ENCODE measurements at regions not wholly inside any gene's neighbourhood (a gene's known extent, or its start where the extent isn't known, plus 50 kb on each side); places are given as distances from the start of the nearest gene placed in this dataset.

DNA sequence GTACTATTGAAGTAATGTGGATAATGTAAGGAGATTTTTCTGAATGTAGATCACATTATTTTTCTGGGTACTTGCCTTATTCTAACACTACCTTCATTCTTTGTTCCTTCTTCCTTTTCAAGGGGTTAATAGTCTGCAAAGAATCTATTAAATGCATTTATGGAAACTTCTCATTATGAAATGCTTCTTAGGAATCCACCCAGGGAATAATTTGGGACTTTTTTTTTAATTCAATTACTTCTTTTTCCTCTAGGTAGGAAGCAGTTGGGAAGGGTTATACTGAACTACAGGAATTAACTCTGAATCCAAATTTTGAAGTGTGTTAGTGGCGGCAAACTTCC lies 173.1 kb downstream of the FOXA2 start:
- Mint-ChIP-seq H3K4me3 (no peak overlapping the region), H3K36me3 (ENCODE audit: low read depth) (no peaks in the 10 kb centered on the region), H3K27me3 (peaks cover 2% of the 10 kb centered on the region), H3K4me1 (peaks cover 8% of the 10 kb centered on the region), H3K27ac (no peak overlapping the region), H3K9me3 (no peaks in the 10 kb centered on the region)
- ChIA-PET CTCF (no interaction called here), POLR2A (no interaction called here)
- DNase-seq = no peak

DNA sequence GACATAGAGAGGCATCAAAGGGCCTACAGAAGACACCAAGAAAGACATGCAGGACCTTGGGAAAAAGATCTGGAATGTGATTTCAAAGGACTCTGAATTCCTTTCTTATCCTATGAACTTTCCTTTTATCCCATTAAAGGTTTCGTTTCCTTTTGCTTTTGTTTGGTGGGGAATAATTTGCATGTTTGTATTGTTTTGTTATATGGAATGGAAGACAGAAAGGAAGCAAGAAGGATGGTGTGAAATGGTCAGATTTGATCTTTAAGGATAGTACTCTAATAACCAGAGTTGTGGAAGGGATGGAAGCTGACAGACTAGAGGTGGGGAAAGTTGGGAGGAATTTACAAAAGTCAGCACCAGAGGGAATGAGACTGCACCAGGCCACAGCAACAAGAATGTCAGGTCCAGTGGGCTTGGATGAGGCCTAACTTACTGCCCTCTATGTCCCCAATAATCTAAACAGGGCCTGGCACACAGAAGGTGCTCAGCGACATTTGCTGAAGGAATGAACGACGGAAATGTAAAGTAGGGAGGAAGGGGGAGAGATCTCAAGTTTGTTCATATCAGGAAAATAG lies 173.7 kb downstream of the FOXA2 start:
- ChIA-PET POLR2A (no interaction called here), CTCF (no interaction called here)
- Mint-ChIP-seq H3K9me3 (no peaks in the 10 kb centered on the region), H3K36me3 (ENCODE audit: low read depth) (no peaks in the 10 kb centered on the region), H3K27me3 (peaks cover 2% of the 10 kb centered on the region), H3K27ac (no peak overlapping the region), H3K4me3 (no peak overlapping the region), H3K4me1 (peaks cover 8% of the 10 kb centered on the region)
- no peak for DNase-seq

DNA sequence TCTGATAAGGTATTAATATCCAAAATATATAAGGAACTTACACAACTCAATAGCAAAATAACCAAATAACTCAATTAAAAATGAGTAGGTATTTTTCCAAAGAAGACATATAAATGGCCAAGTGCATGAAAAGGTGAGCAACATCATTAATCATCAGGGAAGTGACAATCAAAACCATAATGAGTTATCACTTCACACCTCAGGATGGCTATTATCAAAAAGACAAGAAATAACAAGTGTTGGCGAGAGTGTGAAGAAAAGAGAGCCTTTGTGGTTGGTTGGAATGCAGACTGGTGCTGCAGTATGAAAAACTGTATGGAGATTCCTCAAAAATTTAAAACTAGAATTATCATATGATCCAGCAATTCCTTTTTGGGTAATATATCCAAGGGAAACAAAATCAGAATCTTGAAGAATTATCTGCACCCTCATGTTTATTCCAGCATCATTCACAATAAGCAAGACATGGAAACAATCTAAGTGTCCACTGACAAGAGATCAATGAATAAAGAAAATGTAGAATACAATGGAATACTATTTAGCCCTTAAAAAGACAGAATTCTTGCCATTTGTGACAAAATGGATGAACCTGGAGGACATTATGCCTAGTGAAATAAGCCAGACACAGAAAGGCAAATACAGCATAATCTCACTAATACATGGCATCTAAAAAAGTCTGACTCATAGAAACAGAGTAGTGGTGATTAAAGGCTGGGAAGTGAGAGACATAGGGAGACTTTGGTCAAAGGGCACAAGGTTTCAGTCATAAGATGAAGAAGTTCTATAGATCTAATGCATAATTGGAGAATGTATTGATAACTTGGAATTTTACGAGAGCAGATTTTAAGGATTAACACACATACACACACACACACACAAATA lies 175.6 kb downstream of the FOXA2 start:
- H3K4me1 Mint-ChIP-seq = peaks cover 10% of the 10 kb centered on the region
- no peaks in the 10 kb centered on the region for H3K36me3 Mint-ChIP-seq (ENCODE audit: low read depth)
- CTCF ChIA-PET = no interaction called here
- H3K27me3 Mint-ChIP-seq = peaks cover 4% of the 10 kb centered on the region
- no peaks in the 10 kb centered on the region for H3K9me3 Mint-ChIP-seq
- H3K27ac Mint-ChIP-seq = no peak overlapping the region
- no peak overlapping the region for H3K4me3 Mint-ChIP-seq
- POLR2A ChIA-PET = no interaction called here
- no peak for DNase-seq

DNA sequence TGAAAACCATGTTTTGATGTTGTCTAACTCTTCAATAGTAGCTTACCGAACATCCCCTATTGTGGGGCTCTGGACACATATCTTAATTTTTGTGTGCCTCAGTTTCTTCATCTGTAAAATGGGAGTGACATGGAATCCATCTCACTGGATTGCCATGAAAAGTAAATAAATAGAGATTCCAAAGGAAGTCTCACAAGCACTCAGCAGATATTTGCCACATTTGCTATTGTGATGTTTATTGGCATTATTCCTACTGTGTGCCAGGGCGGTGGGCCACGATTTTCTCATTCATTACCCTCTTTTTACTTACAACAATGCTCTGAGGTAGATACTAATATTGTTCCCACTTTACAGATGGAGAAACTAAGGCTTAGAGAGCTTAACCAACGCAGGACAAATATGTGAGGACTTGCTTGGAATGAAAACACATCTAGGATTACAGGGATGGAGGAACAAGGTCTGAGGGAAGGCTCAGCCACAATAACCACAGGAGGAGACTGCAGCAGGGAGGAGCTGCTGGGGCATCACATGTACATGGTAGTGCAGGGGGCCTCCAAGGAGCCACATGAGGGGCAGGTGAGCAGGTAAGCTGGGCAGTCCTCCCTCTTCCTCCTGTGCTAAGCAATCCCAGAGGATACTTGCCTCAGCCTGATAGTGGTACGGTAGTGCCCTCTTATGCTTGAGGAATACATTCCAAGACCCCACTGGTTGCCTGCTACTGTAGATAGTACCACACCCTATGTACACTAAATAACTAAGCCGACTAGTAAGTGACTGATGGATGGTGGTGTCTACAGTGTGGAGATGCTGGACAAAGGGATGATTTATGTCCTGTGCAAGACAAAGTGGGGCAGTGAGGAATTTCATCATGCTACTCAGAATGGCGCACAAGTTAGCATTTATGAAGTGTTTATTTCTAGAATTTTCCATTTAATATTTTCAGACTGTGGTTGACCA lies 176.9 kb downstream of the FOXA2 start:
- DNase-seq = no peak
- Mint-ChIP-seq H3K9me3 (no peaks in the 10 kb centered on the region), H3K27me3 (peaks cover 11% of the 10 kb centered on the region), H3K36me3 (ENCODE audit: low read depth) (no peaks in the 10 kb centered on the region), H3K4me1 (peaks cover 14% of the 10 kb centered on the region), H3K4me3 (no peak overlapping the region), H3K27ac (no peak overlapping the region)
- ChIA-PET CTCF (no interaction called here), POLR2A (no interaction called here)

DNA sequence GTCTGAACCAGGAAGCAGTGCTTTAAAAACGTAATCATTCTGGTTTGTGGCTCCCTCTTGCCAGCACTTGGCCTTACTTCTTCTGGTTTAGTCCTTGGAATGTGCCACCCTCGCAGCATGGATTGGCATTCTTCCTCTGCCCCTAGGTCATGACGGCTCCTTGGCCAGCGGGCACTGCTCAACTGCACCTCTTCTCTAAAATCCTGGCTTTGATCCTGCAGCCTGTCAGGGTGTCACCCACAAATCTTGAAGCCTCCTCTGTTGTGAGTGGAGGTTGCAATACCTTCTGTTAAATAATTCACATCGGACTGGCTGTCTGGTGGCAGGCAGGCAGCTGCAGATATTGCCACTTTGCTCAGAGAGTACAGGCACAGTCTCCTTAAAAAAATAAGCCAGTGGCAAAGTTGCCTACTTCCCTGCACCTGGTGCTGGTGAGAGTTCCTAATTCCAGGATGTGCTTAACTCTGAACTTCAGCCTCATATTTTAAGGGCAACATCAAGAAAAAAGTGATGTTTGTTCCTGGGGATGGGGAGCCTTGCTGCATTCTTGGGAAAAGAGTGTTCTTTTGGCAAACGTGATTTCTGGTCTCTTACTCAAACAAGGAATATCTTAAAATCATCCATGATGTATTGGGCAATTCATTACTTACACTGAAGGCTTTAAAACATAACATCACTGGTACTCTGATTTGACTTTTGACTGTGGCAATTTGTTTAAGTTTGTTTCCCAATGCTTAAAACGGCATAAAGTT lies 179.8 kb downstream of the FOXA2 start:
- Mint-ChIP-seq H3K9me3 (no peaks in the 10 kb centered on the region), H3K4me3 (no peak overlapping the region), H3K36me3 (ENCODE audit: low read depth) (no peaks in the 10 kb centered on the region), H3K4me1 (peaks cover 14% of the 10 kb centered on the region), H3K27ac (no peak overlapping the region), H3K27me3 (peaks cover 12% of the 10 kb centered on the region)
- POLR2A ChIA-PET = no interaction called here
- CTCF ChIA-PET = no interaction called here
- DNase-seq = no peak

DNA sequence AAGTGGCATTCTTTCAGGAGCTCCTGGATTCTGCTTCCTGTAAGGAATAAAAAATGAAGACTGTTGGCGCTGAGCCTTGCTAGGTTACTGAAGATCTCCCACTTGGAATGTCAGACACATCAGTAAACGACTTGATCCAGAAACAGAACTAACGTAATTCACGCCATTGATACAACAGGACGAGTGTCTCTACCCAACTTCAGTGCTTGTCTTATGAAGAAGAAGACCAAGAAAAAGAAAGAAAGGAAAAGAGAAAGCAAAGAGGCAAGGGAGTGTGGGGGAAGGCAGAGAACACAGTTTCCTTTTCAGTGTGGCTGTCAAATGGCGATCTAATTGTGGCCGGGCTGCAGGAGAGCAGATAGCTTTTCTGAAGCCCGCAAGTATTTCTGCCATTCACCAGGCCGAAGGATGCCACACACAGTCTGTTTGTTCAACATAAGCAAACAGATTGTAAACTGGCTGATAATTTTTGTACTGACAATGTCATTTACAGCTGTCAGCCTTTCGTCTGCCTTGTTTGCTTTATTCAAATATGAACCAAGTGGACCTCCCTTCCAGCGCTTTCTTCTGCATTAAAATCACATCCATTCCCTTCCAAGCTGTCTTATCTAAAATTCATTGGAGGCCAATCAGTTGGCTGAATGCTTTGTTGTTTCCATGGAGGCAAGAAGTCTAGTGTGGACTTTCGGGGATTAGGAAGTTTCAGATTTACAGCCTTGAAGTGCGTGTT lies 180.6 kb downstream of the FOXA2 start:
- no peak for DNase-seq
- H3K4me3 Mint-ChIP-seq = no peak overlapping the region
- peaks cover 12% of the 10 kb centered on the region for H3K27me3 Mint-ChIP-seq
- H3K36me3 Mint-ChIP-seq (ENCODE audit: low read depth) = no peaks in the 10 kb centered on the region
- H3K9me3 Mint-ChIP-seq = no peaks in the 10 kb centered on the region
- H3K27ac Mint-ChIP-seq = no peak overlapping the region
- ChIA-PET POLR2A (no interaction called here), CTCF (no interaction called here)
- H3K4me1 Mint-ChIP-seq = peaks cover 14% of the 10 kb centered on the region

DNA sequence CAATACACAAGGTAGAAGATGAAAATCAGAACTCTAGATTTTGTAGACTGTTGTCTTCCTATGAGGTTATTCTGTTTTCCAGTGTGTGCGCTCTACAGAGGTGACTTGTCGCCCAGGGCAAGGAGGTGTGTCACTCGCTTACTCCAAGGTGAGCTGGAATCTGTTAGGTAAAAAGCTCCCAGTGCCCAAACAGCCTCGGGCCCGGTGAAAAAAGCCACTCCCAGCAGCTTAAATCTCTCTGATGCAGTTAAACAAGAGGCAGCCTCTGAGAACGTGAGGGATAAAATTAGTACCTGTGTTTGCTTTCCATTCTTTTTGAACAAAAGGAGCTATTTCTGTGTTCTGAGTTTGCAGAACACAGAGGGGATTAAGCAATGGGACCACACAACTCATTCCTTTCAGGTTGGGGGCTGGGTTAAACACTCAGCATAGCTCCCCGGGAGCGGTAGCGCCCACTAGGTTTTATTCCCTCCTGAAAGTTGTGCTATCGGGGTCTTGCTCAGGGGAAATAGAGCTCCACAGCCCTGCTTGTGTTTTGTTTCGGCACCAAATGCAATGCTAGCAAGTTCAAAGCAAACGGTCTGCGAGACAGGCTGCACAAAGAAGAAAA lies 181.2 kb downstream of the FOXA2 start:
- Mint-ChIP-seq H3K27ac (peak overlapping the region; percentile 9), H3K36me3 (ENCODE audit: low read depth) (no peaks in the 10 kb centered on the region), H3K4me1 (peaks cover 14% of the 10 kb centered on the region), H3K27me3 (peaks cover 15% of the 10 kb centered on the region), H3K4me3 (peak overlapping the region; percentile 14), H3K9me3 (no peaks in the 10 kb centered on the region)
- ChIA-PET POLR2A (no interaction called here), CTCF (no interaction called here)
- DNase-seq = no peak

DNA sequence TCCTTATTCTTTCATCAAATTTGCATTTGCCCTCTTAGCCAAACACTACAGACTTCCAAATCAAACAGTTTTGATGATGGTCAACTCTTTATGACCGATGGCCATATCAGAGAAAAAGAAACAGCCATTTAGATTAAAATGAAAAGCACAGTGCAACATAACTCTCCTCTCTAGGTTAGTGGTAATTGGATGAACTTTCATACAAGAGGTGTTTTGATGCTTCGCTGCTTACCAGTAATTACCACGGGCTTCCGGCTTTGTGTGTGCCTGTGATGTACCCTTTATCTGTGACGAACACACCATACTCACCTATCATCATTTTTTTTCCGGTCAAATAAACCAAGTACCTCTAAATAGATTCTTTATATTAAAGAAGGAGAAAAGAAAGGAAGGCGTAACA lies 181.8 kb downstream of the FOXA2 start:
- no peaks in the 10 kb centered on the region for H3K9me3 Mint-ChIP-seq
- peaks cover 14% of the 10 kb centered on the region for H3K4me1 Mint-ChIP-seq
- no peaks in the 10 kb centered on the region for H3K36me3 Mint-ChIP-seq (ENCODE audit: low read depth)
- H3K4me3 Mint-ChIP-seq = no peak overlapping the region
- peaks cover 15% of the 10 kb centered on the region for H3K27me3 Mint-ChIP-seq
- H3K27ac Mint-ChIP-seq = no peak overlapping the region
- DNase-seq = no peak
- POLR2A ChIA-PET = no interaction called here
- CTCF ChIA-PET = no interaction called here

DNA sequence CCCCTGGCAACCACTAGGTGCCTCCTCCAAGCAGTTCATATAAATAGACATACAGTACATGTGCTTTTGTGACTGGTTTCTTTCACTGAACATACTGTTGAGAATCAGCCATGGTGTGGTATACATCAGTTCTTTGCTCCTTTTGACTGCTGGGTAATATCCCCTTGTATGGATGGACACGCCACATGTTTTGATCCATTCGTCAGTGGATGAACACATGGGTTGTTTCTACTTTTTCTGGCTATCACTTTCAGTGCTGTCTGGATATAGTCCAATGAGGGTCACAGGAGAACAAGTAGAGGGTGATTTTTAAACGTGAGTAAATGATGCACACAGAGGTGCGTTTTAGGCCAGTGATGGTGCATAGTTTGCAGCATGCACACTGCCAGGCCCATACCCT lies 183.9 kb downstream of the FOXA2 start:
- no peaks in the 10 kb centered on the region for H3K36me3 Mint-ChIP-seq (ENCODE audit: low read depth)
- H3K27me3 Mint-ChIP-seq = peaks cover 13% of the 10 kb centered on the region
- no peak overlapping the region for H3K4me3 Mint-ChIP-seq
- DNase-seq = no peak
- H3K27ac Mint-ChIP-seq = no peak overlapping the region
- peaks cover 6% of the 10 kb centered on the region for H3K4me1 Mint-ChIP-seq
- CTCF ChIA-PET = no interaction called here
- POLR2A ChIA-PET = no interaction called here
- H3K9me3 Mint-ChIP-seq = no peaks in the 10 kb centered on the region

DNA sequence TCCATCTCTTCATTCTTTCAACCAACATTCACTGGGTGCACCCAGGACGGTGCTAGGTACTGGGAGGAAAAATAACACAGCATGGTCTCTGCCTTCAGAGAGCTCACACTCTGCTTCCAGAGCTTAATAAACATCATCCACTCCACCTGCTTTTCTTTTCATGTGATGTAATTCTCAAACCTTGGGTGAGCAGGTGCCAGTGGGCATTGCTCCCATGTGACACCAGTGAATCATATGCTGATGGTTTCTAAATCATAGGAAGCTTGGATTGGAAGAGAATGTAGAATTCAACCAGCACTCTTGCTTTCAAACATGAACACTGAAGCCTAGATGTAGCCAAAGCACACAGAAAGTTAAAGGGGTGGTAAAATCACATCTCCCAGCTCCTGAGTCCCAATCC lies 189.8 kb downstream of the FOXA2 start:
- Mint-ChIP-seq H3K27ac (no peak overlapping the region), H3K4me3 (no peak overlapping the region), H3K4me1 (no peaks in the 10 kb centered on the region), H3K36me3 (ENCODE audit: low read depth) (no peaks in the 10 kb centered on the region), H3K27me3 (peaks cover 7% of the 10 kb centered on the region), H3K9me3 (no peaks in the 10 kb centered on the region)
- ChIA-PET CTCF (no interaction called here), POLR2A (no interaction called here)
- DNase-seq = no peak

DNA sequence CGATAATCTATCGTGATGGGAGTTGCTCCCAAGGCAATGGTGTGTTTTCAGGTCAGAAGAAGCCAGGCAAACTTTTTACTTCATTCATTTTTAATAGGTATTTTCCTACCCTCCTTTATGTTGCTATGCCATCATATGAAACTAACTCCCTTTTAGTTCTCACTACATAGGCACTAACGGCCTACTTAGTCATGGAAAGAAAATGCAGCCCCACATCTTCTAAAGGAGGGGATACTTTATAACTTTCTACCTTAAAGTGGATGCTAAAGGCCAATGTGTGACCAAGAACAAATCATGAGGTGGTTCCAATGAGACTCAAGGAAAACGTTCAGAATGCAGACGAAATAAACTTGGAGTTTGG lies 193.8 kb downstream of the FOXA2 start:
- H3K4me3 Mint-ChIP-seq = no peak overlapping the region
- POLR2A ChIA-PET = no interaction called here
- no peaks in the 10 kb centered on the region for H3K4me1 Mint-ChIP-seq
- H3K27me3 Mint-ChIP-seq = peaks cover 4% of the 10 kb centered on the region
- no peak overlapping the region for H3K27ac Mint-ChIP-seq
- no peaks in the 10 kb centered on the region for H3K36me3 Mint-ChIP-seq (ENCODE audit: low read depth)
- CTCF ChIA-PET = no interaction called here
- H3K9me3 Mint-ChIP-seq = no peaks in the 10 kb centered on the region
- no peak for DNase-seq

DNA sequence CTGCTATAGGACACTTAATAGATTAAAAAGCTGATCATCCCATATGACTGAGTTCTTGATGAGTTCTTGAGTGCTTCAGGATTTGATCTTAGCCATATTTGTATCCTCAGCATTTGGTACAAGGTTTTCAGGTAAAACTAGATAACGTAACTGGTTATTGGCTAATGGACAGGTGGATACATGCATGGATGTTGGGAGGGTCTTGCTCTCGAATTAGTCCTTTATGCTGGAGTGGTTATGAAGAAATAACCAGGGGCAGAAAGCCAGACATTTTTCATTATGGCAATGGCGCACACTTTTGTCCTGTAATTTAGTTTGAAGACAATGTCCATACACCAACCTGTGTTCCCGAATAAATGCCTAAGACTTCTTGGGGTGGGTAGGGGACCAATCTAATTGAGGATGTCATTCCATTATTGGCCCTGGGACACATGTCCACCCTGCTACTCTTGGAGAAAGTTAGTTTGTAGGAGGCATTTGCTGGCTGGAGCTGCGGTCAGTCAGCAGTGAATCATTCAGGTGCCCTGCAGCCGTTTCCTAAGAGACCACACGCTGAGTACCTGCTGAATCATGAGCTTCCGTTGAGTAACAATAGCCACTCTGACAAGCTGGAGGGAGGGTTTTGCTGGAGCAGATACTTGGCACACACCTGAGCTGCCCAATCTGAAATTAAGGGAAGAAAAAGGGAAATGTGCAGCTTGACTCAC lies 194.4 kb downstream of the FOXA2 start:
- H3K4me3 Mint-ChIP-seq = no peak overlapping the region
- no peaks in the 10 kb centered on the region for H3K9me3 Mint-ChIP-seq
- H3K27ac Mint-ChIP-seq = no peak overlapping the region
- no peaks in the 10 kb centered on the region for H3K4me1 Mint-ChIP-seq
- POLR2A ChIA-PET = no interaction called here
- peaks cover 2% of the 10 kb centered on the region for H3K27me3 Mint-ChIP-seq
- H3K36me3 Mint-ChIP-seq (ENCODE audit: low read depth) = no peaks in the 10 kb centered on the region
- CTCF ChIA-PET = no interaction called here
- DNase-seq = no peak

Data from activated CD4-positive, alpha-beta T cell treated with anti-CD3 and anti-CD28 coated beads, Interleukin-2, amount 10 ng/mL, durations not matched to agents 7 days and 5 days (primary cell).